PC-3 (cell line): ENCODE measurements at regions not wholly inside any gene's neighbourhood (a gene's known extent, or its start where the extent isn't known, plus 50 kb on each side); places are given as distances from the start of the nearest gene placed in this dataset.

Experiments
- EZH2 ChIP-seq: fragments of 300-600 bp; sonication (generic); IDR thresholded peaks from one replicate; pipeline ENCODE4 v1.6.1; 2017; ENCODE audit warnings: antibody characterized with exemption, mild to moderate bottlenecking, low read length; ENCODE audit not compliant: unreplicated experiment
- TF ChIP-seq, protein P1 (sequence below): fragments of 300-600 bp; sonication (generic); conservative IDR thresholded peaks from 2 replicates; pipeline ENCODE4 v1.5.1; 2017; ENCODE audit warnings: antibody characterized with exemption, low read depth, mild to moderate bottlenecking, low read length

DNA sequence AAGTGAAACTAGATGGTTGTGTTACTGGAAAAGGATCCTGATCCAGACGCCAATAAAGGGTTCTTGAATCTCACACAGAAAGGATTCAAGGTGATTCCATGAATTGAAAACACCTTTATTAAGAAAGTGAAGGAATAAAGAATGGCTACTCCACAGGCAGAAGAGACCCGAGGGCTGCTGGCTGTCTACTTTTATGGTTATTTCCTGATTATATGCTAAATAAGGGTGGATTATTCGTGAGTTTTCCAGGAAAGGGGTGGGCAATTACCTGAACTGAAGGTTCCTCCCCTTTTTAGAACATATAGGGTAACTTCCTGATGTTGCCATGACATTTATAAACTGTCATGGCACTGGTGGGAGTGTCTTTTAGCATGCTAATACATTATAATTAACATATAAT is 50.9 kb upstream of the WARS2 start:
- TF ChIP-seq, protein P1, sequence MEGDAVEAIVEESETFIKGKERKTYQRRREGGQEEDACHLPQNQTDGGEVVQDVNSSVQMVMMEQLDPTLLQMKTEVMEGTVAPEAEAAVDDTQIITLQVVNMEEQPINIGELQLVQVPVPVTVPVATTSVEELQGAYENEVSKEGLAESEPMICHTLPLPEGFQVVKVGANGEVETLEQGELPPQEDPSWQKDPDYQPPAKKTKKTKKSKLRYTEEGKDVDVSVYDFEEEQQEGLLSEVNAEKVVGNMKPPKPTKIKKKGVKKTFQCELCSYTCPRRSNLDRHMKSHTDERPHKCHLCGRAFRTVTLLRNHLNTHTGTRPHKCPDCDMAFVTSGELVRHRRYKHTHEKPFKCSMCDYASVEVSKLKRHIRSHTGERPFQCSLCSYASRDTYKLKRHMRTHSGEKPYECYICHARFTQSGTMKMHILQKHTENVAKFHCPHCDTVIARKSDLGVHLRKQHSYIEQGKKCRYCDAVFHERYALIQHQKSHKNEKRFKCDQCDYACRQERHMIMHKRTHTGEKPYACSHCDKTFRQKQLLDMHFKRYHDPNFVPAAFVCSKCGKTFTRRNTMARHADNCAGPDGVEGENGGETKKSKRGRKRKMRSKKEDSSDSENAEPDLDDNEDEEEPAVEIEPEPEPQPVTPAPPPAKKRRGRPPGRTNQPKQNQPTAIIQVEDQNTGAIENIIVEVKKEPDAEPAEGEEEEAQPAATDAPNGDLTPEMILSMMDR: no peak
- no peak for TF ChIP-seq EZH2
